SH-SY5Y (cell line): ENCODE measurements at regions not wholly inside any gene's neighbourhood (a gene's known extent, or its start where the extent isn't known, plus 50 kb on each side); places are given as distances from the start of the nearest gene placed in this dataset.

ENCODE experiments used
- GATA2 ChIP-seq: IDR thresholded peaks from 2 replicates; pipeline ENCODE4 v1.6.1; 2011; ENCODE audit warnings: mild to moderate bottlenecking, low read depth, low read length
- GATA3 ChIP-seq: IDR thresholded peaks from 2 replicates; pipeline ENCODE4 v1.6.1; 2011; ENCODE audit warnings: low read depth, mild to moderate bottlenecking, low read length, moderate library complexity

DNA sequence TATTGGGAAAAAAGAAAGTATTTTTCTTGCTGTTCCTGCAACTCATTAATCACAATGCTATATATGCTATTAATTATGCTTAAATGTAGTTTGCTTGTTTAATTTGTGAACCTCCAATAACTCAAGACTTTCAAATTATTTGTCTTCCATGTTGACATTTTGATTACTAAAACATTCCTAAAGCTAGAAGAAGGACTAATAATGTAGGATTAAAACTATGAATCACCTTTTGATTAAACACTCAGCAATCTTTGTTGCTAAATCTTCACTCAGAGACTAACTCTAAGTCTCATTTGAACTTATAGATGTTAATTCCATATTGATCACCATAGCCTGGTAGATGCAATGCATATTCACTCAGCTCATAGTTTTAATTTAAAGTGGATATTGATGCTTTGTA lies 524.6 kb upstream of the ZEB2 start:
- TF ChIP-seq GATA2, result no peak
- no peak for TF ChIP-seq GATA3
